Activated CD8-positive, alpha-beta T cell treated with anti-CD3 and anti-CD28 coated beads for 36 hours (primary cell): ENCODE measurements at regions not wholly inside any gene's neighbourhood (a gene's known extent, or its start where the extent isn't known, plus 50 kb on each side); places are given as distances from the start of the nearest gene placed in this dataset.

ENCODE experiments used
- ATAC-seq: fragments of 200-7000 bp; cut with Tn5 transposase; one replicate; pipeline ENCODE4 v1.10.0; 2021; ENCODE audit warnings: mild to moderate bottlenecking, moderate library complexity
- CTCF ChIA-PET: fragments of 350-600 bp; sonication (Branson Sonifier 250); formaldehyde crosslinking; loops from one replicate; lab custom pipeline; 2021; ENCODE audit warnings: antibody characterized with exemption; lab: Charles Lee
- POLR2A ChIA-PET: fragments of 350-600 bp; sonication (Branson Sonifier 250); formaldehyde crosslinking; loops from one replicate; lab custom pipeline; 2021; ENCODE audit warnings: antibody characterized with exemption; lab: Charles Lee
- DNase-seq: peaks from one replicate; pipeline ENCODE4 v3.0.0-alpha.2; 2020
- H3K27ac Mint-ChIP-seq: one replicate; pipeline ENCODE4 v1.8.0; 2021; ENCODE audit warnings: mild to moderate bottlenecking, mixed read lengths
- H3K27me3 Mint-ChIP-seq: one replicate; pipeline ENCODE4 v1.8.0; 2021; ENCODE audit warnings: mixed read lengths
- H3K36me3 Mint-ChIP-seq: one replicate; pipeline ENCODE4 v1.8.0; 2021; ENCODE audit warnings: low read depth, mixed read lengths
- H3K4me1 Mint-ChIP-seq: one replicate; pipeline ENCODE4 v1.8.0; 2021; ENCODE audit warnings: low read depth, mixed read lengths
- H3K4me3 Mint-ChIP-seq: one replicate; pipeline ENCODE4 v1.8.0; 2021; ENCODE audit warnings: mild to moderate bottlenecking, moderate library complexity, mixed read lengths
- H3K9me3 Mint-ChIP-seq: one replicate; pipeline ENCODE4 v1.8.0; 2021; ENCODE audit warnings: mixed read lengths
- CTCF ChIP-seq: fragments of 200-600 bp; IDR thresholded peaks from one replicate; pipeline ENCODE4 v1.8.0; 2022; ENCODE audit warnings: antibody characterized with exemption, mild to moderate bottlenecking
- intact Hi-C: fragments of 100-400 bp; cut with micrococcal nuclease; formaldehyde crosslinking; loops from one replicate; pipeline ENCODE4 v1.10.0; 2022

- ATAC-seq (no peak), DNase-seq (no peak)
- H3K4me1 Mint-ChIP-seq = no peaks in the 10 kb centered on the region
- no peaks in the 10 kb centered on the region for H3K27me3 Mint-ChIP-seq
- intact Hi-C loops = no loop called here
- TF ChIP-seq CTCF = no peak
- H3K9me3 Mint-ChIP-seq = no peaks in the 10 kb centered on the region
- POLR2A ChIA-PET = no interaction called here
- H3K4me3 Mint-ChIP-seq = no peak overlapping the region
- no peak overlapping the region for H3K27ac Mint-ChIP-seq
- H3K36me3 Mint-ChIP-seq = no peaks in the 10 kb centered on the region
- CTCF ChIA-PET = no interaction called here
Observed at GRCh38 chr3:13222131-13222530, 148.9 kb upstream of the IQSEC1 start.

- H3K36me3 Mint-ChIP-seq = no peaks in the 10 kb centered on the region
- no peak for TF ChIP-seq CTCF
- no peak overlapping the region for H3K27ac Mint-ChIP-seq
- H3K4me3 Mint-ChIP-seq = no peak overlapping the region
- DNase-seq (no peak), ATAC-seq (no peak)
- no peaks in the 10 kb centered on the region for H3K27me3 Mint-ChIP-seq
- H3K4me1 Mint-ChIP-seq = no peaks in the 10 kb centered on the region
- intact Hi-C loops = no loop called here
- CTCF ChIA-PET = no interaction called here
- POLR2A ChIA-PET = no interaction called here
- H3K9me3 Mint-ChIP-seq = no peaks in the 10 kb centered on the region
Observed at GRCh38 chr3:13221491-13222061, 148.3 kb upstream of the IQSEC1 start.

- intact Hi-C loops = no loop called here
- DNase-seq = no peak
- POLR2A ChIA-PET = no interaction called here
- Mint-ChIP-seq H3K36me3 (no peaks in the 10 kb centered on the region), H3K27ac (no peak overlapping the region), H3K4me3 (no peak overlapping the region), H3K27me3 (no peaks in the 10 kb centered on the region), H3K9me3 (no peaks in the 10 kb centered on the region), H3K4me1 (no peaks in the 10 kb centered on the region)
- CTCF ChIA-PET = no interaction called here
- no peak for TF ChIP-seq CTCF
- ATAC-seq = no peak
Observed at GRCh38 chr3:13220991-13221390, 147.8 kb upstream of the IQSEC1 start.

GRCh38 chr3:13219902-13220296, 146.7 kb upstream of the IQSEC1 start:
- Mint-ChIP-seq H3K9me3 (no peaks in the 10 kb centered on the region), H3K27me3 (no peaks in the 10 kb centered on the region), H3K36me3 (no peaks in the 10 kb centered on the region), H3K27ac (no peak overlapping the region), H3K4me3 (no peak overlapping the region), H3K4me1 (no peaks in the 10 kb centered on the region)
- TF ChIP-seq CTCF = no peak
- ATAC-seq (no peak), DNase-seq (no peak)
- POLR2A ChIA-PET = no interaction called here
- intact Hi-C loops = no loop called here
- CTCF ChIA-PET = no interaction called here

- H3K36me3 Mint-ChIP-seq = no peaks in the 10 kb centered on the region
- no peaks in the 10 kb centered on the region for H3K4me1 Mint-ChIP-seq
- no peak for TF ChIP-seq CTCF
- no peak overlapping the region for H3K27ac Mint-ChIP-seq
- H3K4me3 Mint-ChIP-seq = no peak overlapping the region
- ATAC-seq = no peak
- ChIA-PET POLR2A (no interaction called here), CTCF (interaction anchor here (1.3 kb wide), 1 partner anchor 21 kb away, joined by 3 read pairs; no protein-coding TSS in a partner anchor)
- DNase-seq = no peak
- no peaks in the 10 kb centered on the region for H3K9me3 Mint-ChIP-seq
- intact Hi-C loops = no loop called here
- no peaks in the 10 kb centered on the region for H3K27me3 Mint-ChIP-seq
Observed at GRCh38 chr3:13219077-13219901, 146.1 kb upstream of the IQSEC1 start.
